CD4-positive, alpha-beta T cell treated with Interleukin-1 beta for 1 hour (primary cell): ENCODE measurements at regions not wholly inside any gene's neighbourhood (a gene's known extent, or its start where the extent isn't known, plus 50 kb on each side); places are given as distances from the start of the nearest gene placed in this dataset.
"Not testable (repeated sequence)": the region's sequence is repeated elsewhere in the genome, so short reads cannot be mapped to it uniquely, and the experiment has no call there.

Experiments
- DNase-seq, 2 donors: peaks; one replicate each; pipeline ENCODE4 v3.0.0-alpha.2; 2020 to 2022

DNA sequence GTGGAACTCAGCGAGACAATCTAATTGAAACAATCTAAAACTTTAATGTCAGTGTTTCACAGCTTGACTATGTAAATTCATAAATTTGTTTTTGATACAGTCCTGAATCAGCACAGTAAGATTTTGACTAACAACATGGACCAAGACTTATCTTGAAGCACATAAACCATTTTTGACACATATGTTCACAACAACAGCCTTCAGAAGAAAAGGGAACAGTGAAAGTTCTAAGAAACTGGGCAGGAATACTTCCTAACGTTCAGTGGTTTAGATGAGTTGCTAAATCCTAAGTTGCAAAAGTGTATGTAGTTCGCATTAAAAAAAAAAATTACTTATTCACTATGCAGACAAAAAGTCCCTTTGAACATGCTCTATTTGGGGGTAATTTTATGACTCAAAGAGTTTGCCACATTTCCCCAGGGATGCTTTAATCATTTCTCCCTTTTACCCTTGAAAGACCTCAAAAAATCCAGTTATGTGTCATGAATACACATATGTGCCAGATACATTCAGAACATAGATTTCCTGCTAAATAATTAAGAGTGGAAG lies 120.2 kb downstream of the MRPL39 start:
- DNase-seq = no peak

DNA sequence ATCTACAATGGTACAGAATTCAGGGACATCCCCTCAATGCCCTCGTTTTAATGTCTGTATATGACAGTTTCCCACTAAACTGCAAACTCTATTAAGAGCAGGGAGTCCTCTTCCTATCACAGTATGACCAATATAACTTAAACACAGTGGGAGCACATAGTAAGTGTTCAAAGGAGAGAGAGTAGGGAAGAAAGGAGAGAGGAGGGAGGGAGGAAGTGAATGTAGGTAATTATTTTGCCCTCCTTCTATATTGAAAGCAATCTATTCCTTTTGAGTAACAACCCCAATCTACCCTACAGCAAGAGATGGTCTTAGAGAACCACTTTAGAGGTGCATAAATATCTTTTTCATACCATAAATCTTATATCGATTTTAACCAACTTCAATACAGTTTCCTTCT lies 121.4 kb downstream of the MRPL39 start:
- no peak for DNase-seq

DNA sequence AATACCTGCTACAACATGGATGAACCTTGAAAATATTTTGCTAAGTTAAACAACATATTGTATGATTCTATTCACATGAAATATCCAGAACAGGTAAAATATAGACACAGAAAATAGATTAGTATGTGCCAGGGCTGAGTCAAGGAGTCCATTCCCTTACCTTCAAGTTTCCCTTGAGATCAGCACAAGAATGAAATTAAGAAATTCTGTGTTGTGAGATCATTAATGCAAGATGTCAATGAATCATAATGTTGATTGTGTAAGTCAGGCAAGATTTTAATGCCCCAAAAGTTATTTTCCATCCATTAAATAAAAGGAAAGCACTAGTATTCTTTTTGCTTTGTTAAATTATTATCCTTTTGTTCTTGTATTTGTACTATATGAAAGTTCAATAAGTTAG lies 139.4 kb downstream of the MRPL39 start:
- DNase-seq = no peak

DNA sequence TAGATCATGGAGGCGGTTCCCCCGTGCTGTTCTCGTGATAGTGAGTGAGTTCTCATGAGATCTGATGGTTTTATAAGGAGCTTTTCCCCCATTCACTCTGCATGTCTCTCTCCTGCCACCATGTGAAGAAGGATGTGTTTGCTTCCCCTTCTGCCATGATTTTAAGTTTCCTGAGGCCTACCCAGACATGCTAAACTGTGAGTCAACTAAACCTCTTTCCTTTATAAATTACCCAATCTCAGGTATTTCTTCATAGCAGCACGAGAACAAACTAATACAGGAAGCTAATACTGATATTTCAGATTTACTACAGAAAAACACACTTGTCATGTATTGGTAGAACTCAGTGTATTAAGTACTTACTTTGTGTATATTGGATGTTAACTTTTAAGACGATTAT lies 140.2 kb downstream of the MRPL39 start:
- DNase-seq = not testable (repeated sequence)

DNA sequence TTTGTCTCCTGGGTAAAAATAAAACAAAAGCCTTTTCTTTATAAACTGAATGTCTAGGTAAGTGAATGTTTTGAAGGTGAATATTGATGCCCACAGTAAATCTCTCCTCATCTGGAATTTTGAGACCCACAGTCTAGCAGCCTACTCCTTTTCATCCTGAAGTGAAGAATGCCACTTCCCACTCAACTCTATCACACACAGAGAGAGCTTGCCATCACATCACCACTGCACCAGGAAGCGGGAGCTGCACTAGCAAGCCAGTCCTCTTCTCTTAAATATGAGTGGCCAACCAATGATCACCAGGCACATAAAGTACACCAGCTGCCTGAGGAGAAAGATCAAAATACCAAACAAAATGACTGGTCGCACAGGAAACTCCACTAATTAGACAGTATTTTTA lies 140.8 kb downstream of the MRPL39 start:
- DNase-seq = no peak

DNA sequence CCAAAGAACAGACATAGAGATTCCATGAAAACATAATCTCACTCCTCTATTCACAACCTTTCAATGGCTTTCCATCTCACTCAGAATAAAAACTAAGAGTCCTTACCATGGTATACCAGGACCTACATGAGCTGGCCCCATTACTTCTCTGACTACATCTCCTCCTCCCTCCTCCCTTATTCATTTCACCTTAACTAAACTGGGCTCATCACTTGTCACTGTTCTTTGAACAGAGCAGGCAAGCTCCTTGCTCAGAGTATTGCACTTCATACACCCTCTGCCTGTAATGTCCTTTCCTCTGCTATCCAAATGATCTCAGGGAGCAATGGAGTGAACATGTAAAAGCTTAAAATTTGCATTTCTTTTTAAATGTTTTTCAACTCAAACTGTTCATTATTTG lies 142.0 kb downstream of the MRPL39 start:
- no peak for DNase-seq

DNA sequence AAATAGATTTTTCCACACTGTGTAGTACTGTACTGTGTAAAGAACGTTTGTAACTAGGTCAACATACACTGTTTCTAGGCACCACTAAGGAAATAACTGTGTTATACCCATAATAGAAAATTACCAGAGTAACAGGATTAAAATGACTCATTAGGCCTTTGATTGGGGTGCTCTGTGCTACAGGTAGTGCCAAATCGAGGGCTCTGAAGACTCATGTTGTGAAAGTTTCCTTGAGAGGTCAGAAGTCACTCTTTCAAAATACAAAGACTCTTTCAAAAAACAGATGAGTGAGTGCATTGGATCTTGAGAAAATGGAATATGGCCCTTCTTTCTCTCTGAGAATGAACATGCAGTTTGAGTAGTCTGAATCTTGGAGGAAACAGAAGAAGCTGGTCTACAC lies 143.0 kb downstream of the MRPL39 start:
- peak in 1 of 2 donors; percentile 39 for DNase-seq

DNA sequence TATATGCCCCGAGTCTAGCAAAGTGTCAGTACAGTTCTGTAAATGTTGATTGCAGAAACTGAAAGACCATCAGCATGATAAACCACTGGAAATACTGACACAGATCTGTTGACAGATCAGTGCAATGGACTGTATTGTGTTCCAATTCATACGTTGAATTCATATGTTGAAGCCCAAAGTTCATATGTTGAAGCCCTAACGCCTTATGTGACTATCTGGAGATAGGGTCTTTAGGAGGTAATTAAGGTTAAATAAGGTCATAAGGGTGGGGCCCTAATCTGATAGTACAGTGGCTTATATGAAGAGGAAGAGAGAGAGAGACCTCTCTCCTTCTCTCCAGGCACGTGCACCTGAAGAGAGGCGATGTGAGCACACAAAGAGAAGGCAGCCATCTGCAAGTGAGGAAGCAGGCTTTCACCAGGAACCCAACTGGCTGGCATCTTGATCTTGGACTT lies 144.7 kb downstream of the MRPL39 start:
- DNase-seq = no peak

DNA sequence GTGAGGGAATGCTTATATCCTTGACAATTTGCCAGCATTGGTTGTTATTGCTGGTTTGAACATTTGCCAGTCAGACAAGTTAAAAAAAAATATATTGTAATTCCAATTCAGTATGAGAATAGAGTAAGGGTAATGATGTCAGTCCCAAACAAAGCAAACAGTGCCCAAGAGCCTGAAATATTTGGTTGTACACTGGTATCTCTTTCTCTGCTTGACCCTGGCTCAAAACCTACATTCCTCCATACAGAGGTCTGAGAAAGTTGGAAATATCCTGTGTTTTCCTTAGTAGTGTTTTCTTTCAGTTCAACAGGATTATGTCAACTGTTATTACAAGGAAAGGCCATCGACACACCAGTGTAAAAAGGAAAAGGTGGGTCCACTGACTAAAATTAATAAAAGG lies 145.6 kb downstream of the MRPL39 start:
- no peak for DNase-seq

DNA sequence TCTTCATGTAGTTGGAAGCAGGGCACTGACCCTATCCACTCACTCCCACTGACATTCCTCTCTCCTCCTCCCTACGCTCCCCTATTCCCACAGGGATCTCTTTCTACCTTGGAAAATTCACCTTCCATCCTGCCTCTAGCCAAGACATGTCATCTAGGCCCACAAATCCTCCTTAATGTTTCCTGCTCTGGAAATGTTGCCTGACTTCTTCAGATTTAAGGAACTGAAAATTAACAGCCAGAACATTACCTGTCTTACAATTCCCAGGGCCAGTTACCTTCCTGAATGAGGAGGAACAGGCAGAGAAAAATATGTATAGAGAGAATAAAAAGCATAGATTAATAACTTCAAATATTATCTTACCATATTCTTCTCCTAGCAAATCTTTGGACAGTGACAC lies 147.3 kb downstream of the MRPL39 start:
- DNase-seq = no peak

DNA sequence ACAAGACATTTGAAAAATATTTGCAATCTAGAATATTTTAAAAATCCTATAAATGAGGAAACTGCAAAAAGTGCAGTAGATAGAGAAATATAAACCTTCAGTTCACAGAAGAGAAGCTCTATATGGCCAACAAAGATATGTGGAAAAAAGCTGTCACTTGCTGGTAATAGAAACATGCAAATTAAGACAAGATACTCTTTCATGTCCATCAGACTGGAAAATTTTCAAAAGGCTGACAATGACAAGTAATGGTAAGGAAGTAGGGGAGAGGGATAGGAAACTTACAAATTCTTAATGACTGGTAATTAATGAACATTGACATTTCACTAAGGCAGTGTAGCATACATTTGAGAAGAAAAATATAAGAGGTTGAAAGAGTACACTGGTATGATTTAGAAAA lies 147.9 kb downstream of the MRPL39 start:
- DNase-seq = no peak

DNA sequence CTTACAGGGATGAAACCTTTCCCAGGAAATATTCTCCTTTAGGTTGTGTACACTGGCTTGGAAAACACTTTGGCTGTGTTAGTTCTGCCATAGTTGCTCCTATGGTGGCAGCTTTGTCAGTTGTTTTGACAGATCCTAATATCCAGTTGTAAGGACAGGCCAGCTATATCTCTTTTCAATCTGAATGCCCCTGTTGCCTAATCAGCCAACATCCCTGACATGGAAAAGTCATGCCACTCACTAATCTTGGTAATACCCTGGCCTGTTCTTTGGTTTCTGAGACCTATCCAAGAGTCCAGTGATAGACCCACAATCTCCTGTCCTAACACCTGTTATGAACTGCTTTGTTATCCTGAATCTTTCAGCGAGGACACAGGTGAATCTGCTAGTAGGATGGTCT lies 148.8 kb downstream of the MRPL39 start:
- DNase-seq = no peak

DNA sequence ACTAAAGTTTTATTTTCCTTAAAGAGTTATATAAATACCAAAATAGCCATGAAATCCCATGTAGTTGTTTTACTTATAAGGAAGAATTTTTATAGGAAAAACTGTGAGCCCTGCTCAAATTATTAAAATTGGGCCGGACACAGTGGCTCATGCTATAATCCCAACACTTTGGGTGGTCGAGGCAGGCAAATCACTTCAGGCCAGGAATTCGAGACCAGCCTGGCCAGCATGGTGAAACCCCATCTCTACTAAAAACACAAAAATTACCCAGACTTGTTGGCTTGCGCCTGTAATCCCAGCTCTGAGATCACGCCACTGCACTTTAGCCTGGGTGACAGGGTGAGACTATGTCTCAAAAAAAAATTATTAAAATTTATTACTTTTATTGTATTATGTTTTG lies 149.3 kb downstream of the MRPL39 start:
- DNase-seq = no peak

DNA sequence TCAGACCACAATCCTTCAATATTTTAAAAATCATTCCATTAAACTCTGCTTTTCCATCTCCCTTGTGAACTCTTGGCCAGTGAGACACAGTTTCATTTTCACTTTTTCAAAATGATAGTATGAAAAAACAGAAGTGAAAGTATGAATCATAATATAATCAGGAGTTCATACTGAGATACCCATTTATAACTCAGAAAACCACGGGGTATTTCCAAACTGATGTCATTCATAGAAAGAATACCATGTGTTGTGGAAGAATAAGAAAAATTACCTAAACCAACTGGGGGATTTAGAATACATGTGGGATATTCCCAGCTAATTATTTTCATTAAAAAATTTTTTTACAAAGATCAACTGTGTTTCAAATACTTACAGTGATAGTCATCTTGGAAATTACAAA lies 149.9 kb downstream of the MRPL39 start:
- peak in 1 of 2 donors; percentile 72 for DNase-seq

DNA sequence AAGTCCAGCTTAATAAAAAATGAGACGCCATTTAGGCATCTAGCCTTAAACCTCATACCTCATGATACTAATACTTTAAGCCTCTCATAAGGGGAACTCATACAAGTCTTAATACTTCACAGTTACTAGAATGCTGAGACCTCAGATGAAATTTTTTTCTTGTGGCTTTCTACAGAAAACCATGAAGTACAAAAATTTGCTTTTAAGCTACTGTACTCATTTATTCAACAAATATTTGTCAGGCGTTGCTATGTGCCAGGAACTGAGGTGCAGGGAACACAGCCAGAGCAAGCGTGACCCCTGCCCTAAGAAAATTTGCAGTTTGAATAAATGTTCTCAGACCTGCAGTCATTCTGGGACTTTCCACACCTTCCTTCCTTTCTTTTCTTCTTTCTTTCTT lies 150.6 kb downstream of the MRPL39 start:
- DNase-seq = peak; percentile 24 to 52

DNA sequence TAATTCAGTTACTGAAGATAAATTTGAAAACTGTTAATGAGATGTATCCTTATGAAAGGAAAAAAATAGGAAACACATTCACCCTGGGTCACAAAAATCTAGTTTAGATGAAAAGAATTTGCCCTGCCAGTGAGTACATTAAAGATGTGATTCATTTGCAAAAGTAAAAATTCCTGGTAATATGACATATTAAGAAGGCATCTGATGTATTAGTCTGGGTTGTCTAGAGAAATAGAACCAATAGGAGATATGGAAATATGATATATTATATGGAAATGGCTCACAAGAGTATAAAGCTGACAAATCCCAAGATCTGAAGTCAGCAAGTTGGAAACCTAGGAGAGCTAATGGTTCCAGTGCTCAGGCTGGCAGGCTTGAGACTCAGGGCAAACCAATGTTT lies 153.8 kb downstream of the MRPL39 start:
- DNase-seq = no peak

DNA sequence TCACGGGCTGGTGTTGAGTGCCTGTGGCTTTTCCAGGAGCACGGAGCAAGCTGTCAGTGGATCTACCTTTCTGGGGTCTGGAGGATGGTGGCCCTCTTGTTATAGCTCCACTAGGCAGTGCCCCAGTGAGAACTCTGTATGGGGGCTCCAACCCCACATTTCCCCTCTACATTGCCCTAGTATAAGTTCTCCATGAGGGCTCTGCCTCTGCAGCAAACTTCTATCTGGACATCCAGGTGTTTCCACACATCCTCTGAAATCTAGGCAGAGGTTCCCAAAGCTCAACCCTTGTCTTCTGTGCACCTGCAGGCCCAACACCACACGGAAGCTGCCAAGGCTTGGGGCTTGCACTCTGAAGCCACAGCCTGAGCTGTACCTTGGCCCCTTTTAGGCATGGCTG lies 157.3 kb downstream of the MRPL39 start:
- DNase-seq = no peak

DNA sequence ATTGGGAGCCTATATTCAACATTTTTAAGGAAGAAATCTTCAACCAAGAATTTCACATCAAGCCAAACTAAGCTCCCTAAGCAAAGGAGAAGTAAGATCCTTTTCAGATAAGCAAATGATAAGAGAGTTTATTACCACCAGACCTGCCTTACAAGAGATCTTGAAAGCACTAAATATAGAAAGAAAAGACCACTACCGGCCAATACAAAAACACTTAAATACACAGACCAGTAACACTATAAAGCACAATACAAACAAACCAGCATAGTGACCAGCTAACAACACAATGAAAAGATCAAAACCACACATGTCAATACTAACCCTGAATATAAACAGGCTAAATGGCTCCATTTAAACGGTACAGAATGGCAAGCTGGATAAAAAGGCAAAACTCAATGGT lies 165.4 kb downstream of the MRPL39 start:
- DNase-seq = no peak

DNA sequence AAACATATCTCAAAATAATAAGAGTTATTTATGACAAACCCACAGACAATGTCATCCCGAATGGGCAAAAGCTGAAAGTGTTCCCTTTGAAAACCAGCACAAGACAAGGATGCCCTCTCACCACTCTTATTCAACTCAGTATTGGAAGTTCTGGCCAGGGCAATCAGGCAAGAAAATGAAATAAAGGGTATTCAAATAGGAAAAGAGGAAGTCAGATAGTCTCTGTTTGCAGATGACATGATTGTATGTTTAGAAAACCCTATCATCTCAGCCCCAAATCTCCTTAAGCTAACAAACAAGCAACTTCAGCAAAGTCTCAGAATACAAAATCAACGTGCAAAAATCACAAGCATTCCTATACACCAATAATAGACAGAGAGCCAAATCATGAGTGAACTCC lies 169.8 kb downstream of the MRPL39 start:
- not testable (repeated sequence) for DNase-seq

DNA sequence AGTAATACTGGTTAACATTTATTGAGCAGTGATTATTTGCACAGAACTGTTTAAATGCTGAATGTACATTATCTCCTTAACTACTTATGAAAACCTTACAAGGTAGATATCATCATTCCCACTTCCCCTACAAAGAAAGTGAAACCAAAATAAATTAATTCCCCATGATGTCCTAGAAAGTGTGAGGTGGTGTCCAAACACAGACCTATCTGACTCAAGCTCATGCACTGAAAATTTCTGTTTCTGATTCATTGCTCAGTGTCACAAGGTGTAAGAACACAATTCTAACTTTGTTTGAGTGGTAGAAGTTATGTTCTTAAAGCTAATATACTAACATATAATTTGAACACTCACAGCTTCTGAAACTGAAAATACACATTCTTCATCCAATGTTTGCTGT lies 178.7 kb downstream of the MRPL39 start:
- no peak for DNase-seq

DNA sequence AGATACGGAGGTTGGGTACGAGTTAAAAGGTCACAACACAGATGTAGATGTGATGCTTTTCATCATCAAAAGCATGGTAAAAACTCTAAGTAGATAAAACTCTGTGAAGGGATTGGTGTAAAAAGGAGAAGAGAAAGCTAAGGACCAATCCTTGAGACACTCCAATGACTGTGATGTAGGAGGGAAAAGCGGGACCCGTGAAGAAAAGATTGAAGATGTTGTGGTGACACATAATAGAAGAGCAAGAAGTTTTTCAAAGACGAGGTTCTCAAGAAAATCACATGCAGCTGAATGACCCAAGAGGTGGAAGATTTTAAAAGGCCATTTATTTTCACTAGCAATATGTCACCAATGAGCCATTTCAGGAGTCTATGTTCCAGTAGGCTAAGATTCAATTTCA lies 179.5 kb downstream of the MRPL39 start:
- no peak for DNase-seq

DNA sequence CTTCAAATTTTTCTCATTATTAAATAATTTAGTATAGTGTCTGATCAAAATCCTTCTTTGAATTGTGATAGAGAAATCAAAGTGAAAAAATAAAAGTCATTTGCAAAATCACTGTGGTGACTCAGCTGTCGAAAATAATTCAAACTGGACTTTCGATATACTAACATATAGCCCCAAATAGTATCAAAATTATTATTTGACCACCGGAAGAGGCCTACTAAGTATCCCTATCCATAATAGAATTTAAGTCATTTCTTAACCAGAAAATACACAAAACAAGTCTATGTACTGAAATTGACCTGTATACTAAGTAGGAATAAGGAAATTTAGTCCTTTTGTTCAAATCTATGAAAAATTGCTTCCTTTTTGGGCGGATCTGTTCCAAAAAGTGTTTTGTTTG lies 180.7 kb downstream of the MRPL39 start:
- DNase-seq = no peak

DNA sequence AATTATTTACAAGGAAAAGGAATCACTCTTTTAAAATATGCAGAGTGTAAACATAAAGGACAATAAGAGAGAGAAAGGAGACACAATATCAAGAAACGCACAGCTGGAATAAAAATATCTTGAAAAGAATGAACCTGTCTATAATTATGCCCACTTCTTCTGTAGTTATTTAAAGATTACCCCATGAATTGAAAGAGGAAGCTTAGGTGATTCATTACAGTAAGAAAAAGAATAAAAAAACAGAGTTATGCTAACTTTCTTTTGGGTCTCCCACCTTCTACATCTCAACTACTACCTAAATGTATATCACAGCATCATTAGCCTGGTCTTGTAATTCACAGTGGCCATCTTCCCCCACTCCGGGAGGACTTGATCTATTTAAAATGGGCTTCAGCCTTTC lies 182.1 kb downstream of the MRPL39 start:
- no peak for DNase-seq

DNA sequence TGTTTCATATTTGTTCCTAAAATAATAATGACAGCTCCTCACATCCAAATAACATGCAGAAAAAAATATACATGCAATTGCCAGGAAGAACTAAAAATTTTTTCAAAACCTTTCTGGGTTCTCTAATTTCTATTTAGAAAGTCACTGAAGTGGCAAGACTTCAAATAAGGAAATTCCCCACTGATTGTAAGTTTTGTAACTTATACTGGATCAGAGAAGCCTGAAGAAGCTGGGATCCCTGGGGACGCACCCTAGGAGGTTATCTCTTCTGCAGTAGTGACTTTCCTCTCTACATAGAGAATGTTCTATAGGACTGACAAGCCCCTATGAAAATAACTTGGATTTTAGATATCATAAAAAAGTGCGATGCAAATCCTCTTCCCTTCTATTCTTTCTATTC lies 182.6 kb downstream of the MRPL39 start:
- no peak for DNase-seq

DNA sequence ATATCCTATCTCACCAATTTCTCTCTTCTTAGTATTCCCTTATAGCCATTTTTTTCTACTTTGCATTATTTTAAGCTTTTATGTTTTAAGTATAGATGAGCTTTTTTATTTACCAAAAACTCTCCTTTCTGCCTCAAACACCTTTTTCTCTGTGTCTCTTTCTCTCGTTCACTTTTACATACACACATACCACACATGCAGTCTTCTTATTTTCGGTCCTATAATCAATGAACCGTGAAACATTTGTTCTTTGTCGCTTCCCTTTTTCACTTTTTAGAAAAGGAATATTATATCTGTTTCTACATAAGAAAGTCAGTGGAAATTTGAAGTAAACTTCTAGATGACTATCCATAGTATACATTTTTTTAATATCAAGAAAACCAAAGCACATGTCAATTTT lies 183.2 kb downstream of the MRPL39 start:
- no peak for DNase-seq
